HepG2 (cell line): ENCODE measurements at regions not wholly inside any gene's neighbourhood (a gene's known extent, or its start where the extent isn't known, plus 50 kb on each side); places are given as distances from the start of the nearest gene placed in this dataset.

ENCODE experiments used
- AHDC1 ChIP-seq: sonication (generic); formaldehyde crosslinking; IDR thresholded peaks from 2 replicates; pipeline ENCODE4 v1.5.1; 2020; ENCODE audit warnings: mild to moderate bottlenecking, missing genetic modification reagents, borderline replicate concordance
- BRF2 ChIP-seq: sonication (generic); formaldehyde crosslinking; IDR thresholded peaks from 2 replicates; pipeline ENCODE4 v1.8.1; 2022; ENCODE audit warnings: mild to moderate bottlenecking, missing genetic modification reagents
- CHD2 ChIP-seq: IDR thresholded peaks from 2 replicates; pipeline ENCODE4 v1.6.1; 2011; ENCODE audit warnings: low read depth, low read length, improper control_type of control experiment
- FOXA3 ChIP-seq: IDR thresholded peaks from 2 replicates; pipeline ENCODE4 v1.6.1; 2016; ENCODE audit warnings: missing genetic modification reagents, missing compliant biosample characterization
- HMG20B ChIP-seq: conservative IDR thresholded peaks from 2 replicates; pipeline ENCODE4 v1.6.1; 2016; ENCODE audit warnings: missing genetic modification reagents, missing compliant biosample characterization
- HOMEZ ChIP-seq: IDR thresholded peaks from 2 replicates; pipeline ENCODE4 v1.6.1; 2016; ENCODE audit warnings: low read depth
- JUNB ChIP-seq: sonication (generic); formaldehyde crosslinking; IDR thresholded peaks from 2 replicates; pipeline ENCODE4 v1.8.0; 2022; ENCODE audit warnings: missing genetic modification reagents, mild to moderate bottlenecking, borderline replicate concordance
- JUND ChIP-seq: sonication (generic); formaldehyde crosslinking; IDR thresholded peaks from 2 replicates; pipeline ENCODE4 v1.8.0; 2022; ENCODE audit warnings: mild to moderate bottlenecking, missing genetic modification reagents
- KAT8 ChIP-seq: IDR thresholded peaks from 2 replicates; pipeline ENCODE4 v1.6.1; 2016; ENCODE audit warnings: missing genetic modification reagents, missing compliant biosample characterization
- LCORL ChIP-seq, 2 experiments: fragments of 450-650 bp in 1 of 2; sonication (generic) in 1 of 2; formaldehyde crosslinking in 1 of 2; IDR thresholded peaks; 2 replicates each; pipeline versions ENCODE4 v1.5.0 to v1.6.1; 2017 to 2020; ENCODE audit warnings: antibody characterized with exemption in 1 of 2, missing genetic modification reagents in 1 of 2
- SOX6 ChIP-seq, 2 experiments: fragments of 450-650 bp in 1 of 2; sonication (generic) in 1 of 2; formaldehyde crosslinking in 1 of 2; IDR thresholded peaks; 2 replicates each; pipeline versions ENCODE4 v1.4.0 to v1.6.1; 2017 to 2020; ENCODE audit warnings: antibody characterized with exemption in 1 of 2, mild to moderate bottlenecking in 1 of 2, missing genetic modification reagents in 1 of 2
- TF ChIP-seq, protein P1 (sequence below): fragments of 450-650 bp; IDR thresholded peaks from 2 replicates; pipeline ENCODE4 v1.6.1; 2016
- TF ChIP-seq, protein P2 (sequence below): IDR thresholded peaks from 2 replicates; pipeline ENCODE4 v1.6.1; 2016; ENCODE audit warnings: missing compliant biosample characterization, missing genetic modification reagents, borderline replicate concordance

- TF ChIP-seq AHDC1 (CRISPR knock-in tag) (peak; percentile 64; the same call in 1 of the 2 replicates), HOMEZ (CRISPR knock-in tag) (peak; percentile 83; the same call in 1 of the 2 replicates), BRF2 (CRISPR knock-in tag) (no peak), CHD2 (no peak), SOX6 (IDR thresholded peaks at IDR 0.05) (no peak), SOX6 (CRISPR knock-in tag; IDR thresholded peaks at IDR 0.05) (peak; percentile 29; the same call in 1 of the 2 replicates), FOXA3 (CRISPR knock-in tag) (peak; percentile 87), LCORL (IDR thresholded peaks at IDR 0.05) (no peak), LCORL (CRISPR knock-in tag; IDR thresholded peaks at IDR 0.05) (0 out of 2 replicates have a peak, but pooled peaks have one; percentile 26), KAT8 (peak; percentile 30; the same call in 1 of the 2 replicates), JUND (CRISPR knock-in tag) (peak; percentile 75), JUNB (CRISPR knock-in tag) (peak; percentile 61; the same call in 1 of the 2 replicates), HMG20B (no peak)
- TF ChIP-seq, protein P1, sequence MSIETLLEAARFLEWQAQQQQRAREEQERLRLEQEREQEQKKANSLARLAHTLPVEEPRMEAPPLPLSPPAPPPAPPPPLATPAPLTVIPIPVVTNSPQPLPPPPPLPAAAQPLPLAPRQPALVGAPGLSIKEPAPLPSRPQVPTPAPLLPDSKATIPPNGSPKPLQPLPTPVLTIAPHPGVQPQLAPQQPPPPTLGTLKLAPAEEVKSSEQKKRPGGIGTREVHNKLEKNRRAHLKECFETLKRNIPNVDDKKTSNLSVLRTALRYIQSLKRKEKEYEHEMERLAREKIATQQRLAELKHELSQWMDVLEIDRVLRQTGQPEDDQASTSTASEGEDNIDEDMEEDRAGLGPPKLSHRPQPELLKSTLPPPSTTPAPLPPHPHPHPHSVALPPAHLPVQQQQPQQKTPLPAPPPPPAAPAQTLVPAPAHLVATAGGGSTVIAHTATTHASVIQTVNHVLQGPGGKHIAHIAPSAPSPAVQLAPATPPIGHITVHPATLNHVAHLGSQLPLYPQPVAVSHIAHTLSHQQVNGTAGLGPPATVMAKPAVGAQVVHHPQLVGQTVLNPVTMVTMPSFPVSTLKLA = no peak
- TF ChIP-seq, protein P2, sequence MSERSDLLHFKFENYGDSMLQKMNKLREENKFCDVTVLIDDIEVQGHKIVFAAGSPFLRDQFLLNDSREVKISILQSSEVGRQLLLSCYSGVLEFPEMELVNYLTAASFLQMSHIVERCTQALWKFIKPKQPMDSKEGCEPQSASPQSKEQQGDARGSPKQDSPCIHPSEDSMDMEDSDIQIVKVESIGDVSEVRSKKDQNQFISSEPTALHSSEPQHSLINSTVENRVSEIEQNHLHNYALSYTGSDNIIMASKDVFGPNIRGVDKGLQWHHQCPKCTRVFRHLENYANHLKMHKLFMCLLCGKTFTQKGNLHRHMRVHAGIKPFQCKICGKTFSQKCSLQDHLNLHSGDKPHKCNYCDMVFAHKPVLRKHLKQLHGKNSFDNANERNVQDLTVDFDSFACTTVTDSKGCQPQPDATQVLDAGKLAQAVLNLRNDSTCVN (CRISPR knock-in tag) = 0 out of 2 replicates have a peak, but pooled peaks have one; percentile 31
Observed at GRCh38 chr6:132964101-132964867, 149.9 kb downstream of the RPS12 start (continued).
